Tibial nerve (tissue), 4 donors: ENCODE measurements at regions not wholly inside any gene's neighbourhood (a gene's known extent, or its start where the extent isn't known, plus 50 kb on each side); places are given as distances from the start of the nearest gene placed in this dataset.

Source experiments
- EP300 ChIP-seq, 2 donors: sonication (generic); formaldehyde crosslinking; IDR thresholded peaks; one replicate each; pipeline ENCODE4 v1.6.1; 2017; ENCODE audit warnings: antibody characterized with exemption in 2 of 2, mild to moderate bottlenecking in 1 of 2
- POLR2A ChIP-seq, 2 donors: fragments of 450-650 bp; IDR thresholded peaks; one replicate each; pipeline ENCODE4 v1.6.1; 2017; ENCODE audit warnings: antibody characterized with exemption in 2 of 2, mild to moderate bottlenecking in 2 of 2, moderate library complexity in 2 of 2
- TF ChIP-seq, protein P1 (sequence below), 5 experiments: fragments of 200-600 bp in 3 of 5; fragments of 450-650 bp in 2 of 5; sonication (generic) in 3 of 5; IDR thresholded peaks; one replicate each; pipeline ENCODE4 v1.5.1; 2016 to 2019; ENCODE audit warnings: antibody characterized with exemption in 5 of 5, mild to moderate bottlenecking in 3 of 5, moderate library complexity in 2 of 5

DNA sequence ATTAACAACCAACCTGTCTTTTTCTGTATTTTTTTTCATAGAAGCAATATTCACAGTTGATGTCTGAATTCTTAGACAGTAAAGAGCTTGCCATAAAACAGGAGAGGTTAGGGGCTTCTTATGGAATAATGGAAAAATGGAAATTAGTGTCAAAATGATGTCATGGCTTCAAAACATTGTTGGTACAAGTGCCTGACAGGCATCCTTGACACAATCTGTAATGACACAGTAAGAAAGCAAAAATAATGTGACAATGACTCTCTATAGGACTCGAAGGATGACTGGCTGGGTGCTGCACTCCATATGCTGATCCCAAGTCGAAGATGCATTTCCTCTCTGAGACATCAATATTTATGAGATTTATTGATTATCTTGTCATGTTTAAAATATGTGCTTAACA is 205.3 kb upstream of the DACH1 start:
- TF ChIP-seq, protein P1, sequence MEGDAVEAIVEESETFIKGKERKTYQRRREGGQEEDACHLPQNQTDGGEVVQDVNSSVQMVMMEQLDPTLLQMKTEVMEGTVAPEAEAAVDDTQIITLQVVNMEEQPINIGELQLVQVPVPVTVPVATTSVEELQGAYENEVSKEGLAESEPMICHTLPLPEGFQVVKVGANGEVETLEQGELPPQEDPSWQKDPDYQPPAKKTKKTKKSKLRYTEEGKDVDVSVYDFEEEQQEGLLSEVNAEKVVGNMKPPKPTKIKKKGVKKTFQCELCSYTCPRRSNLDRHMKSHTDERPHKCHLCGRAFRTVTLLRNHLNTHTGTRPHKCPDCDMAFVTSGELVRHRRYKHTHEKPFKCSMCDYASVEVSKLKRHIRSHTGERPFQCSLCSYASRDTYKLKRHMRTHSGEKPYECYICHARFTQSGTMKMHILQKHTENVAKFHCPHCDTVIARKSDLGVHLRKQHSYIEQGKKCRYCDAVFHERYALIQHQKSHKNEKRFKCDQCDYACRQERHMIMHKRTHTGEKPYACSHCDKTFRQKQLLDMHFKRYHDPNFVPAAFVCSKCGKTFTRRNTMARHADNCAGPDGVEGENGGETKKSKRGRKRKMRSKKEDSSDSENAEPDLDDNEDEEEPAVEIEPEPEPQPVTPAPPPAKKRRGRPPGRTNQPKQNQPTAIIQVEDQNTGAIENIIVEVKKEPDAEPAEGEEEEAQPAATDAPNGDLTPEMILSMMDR (IDR thresholded peaks at IDR 0.05), result no peak
- TF ChIP-seq POLR2A (IDR thresholded peaks at IDR 0.05), result no peak
- TF ChIP-seq EP300 (IDR thresholded peaks at IDR 0.05), result no peak
